ENCODE measurements at regions not wholly inside any gene's neighbourhood (a gene's known extent, or its start where the extent isn't known, plus 50 kb on each side); places are given as distances from the start of the nearest gene placed in this dataset.

GRCh38 chr17:47066841-47067682 lies 88.0 kb upstream of the RPRML start:
- H3K4me3 ChIP-seq (ENCODE audit: low read depth, low read length, poor library complexity, severe bottlenecking): peak overlapping the region; percentile 76
- peak overlapping the region; percentile 90 for H3K27ac ChIP-seq (ENCODE audit: low read depth, low read length, poor library complexity, severe bottlenecking)
- ChIA-PET POLR2A (ENCODE audit: low non-redundant PET) (no interaction called here), CTCF (no interaction called here)
- DNase-seq (ENCODE audit: low spot score): peak; percentile 87
- intact Hi-C loops (cut with micrococcal nuclease; ENCODE audit: unreplicated experiment): no loop called here
- H3K36me3 ChIP-seq (ENCODE audit: insufficient read depth, low read length, poor library complexity, severe bottlenecking): no peaks in the 10 kb centered on the region
- no peak for TF ChIP-seq EZH2 (IDR thresholded peaks at IDR 0.05; ENCODE audit: borderline replicate concordance, low read depth, low read length, poor library complexity, severe bottlenecking)
- no peak for TF ChIP-seq CTCF (conservative IDR thresholded peaks at IDR 0.05; ENCODE audit: low read depth, low read length)
- H3K9me3 ChIP-seq (ENCODE audit: low read depth, low read length, poor library complexity, severe bottlenecking): no peaks in the 10 kb centered on the region
- no peaks in the 10 kb centered on the region for H3K27me3 ChIP-seq (replicated peaks; ENCODE audit: insufficient read depth, low read depth, low read length, poor library complexity)
- H3K4me1 ChIP-seq (ENCODE audit: insufficient read depth, low read length, poor library complexity, severe bottlenecking): no peaks in the 10 kb centered on the region
- BruUV-seq (replicated peaks): TSS peak; percentile 85

GRCh38 chr17:47066095-47066494 lies 87.0 kb upstream of the RPRML start:
- intact Hi-C loops (cut with micrococcal nuclease; ENCODE audit: unreplicated experiment): no loop called here
- POLR2A ChIA-PET (ENCODE audit: low non-redundant PET): no interaction called here
- Histone ChIP-seq H3K27me3 (replicated peaks; ENCODE audit: insufficient read depth, low read depth, low read length, poor library complexity) (no peaks in the 10 kb centered on the region), H3K27ac (ENCODE audit: low read depth, low read length, poor library complexity, severe bottlenecking) (no peak overlapping the region), H3K36me3 (ENCODE audit: insufficient read depth, low read length, poor library complexity, severe bottlenecking) (no peaks in the 10 kb centered on the region), H3K4me3 (ENCODE audit: low read depth, low read length, poor library complexity, severe bottlenecking) (no peak overlapping the region), H3K9me3 (ENCODE audit: low read depth, low read length, poor library complexity, severe bottlenecking) (no peaks in the 10 kb centered on the region), H3K4me1 (ENCODE audit: insufficient read depth, low read length, poor library complexity, severe bottlenecking) (no peaks in the 10 kb centered on the region)
- no peak for DNase-seq (ENCODE audit: low spot score)
- CTCF ChIA-PET: no interaction called here
- TF ChIP-seq CTCF (conservative IDR thresholded peaks at IDR 0.05; ENCODE audit: low read depth, low read length): no peak
- no peak for TF ChIP-seq EZH2 (IDR thresholded peaks at IDR 0.05; ENCODE audit: borderline replicate concordance, low read depth, low read length, poor library complexity, severe bottlenecking)
- no TSS peak for BruUV-seq (replicated peaks)

GRCh38 chr17:47064684-47065083 lies 85.6 kb upstream of the RPRML start:
- DNase-seq (ENCODE audit: low spot score): no peak
- no peaks in the 10 kb centered on the region for H3K36me3 ChIP-seq (ENCODE audit: insufficient read depth, low read length, poor library complexity, severe bottlenecking)
- ChIA-PET POLR2A (ENCODE audit: low non-redundant PET) (no interaction called here), CTCF (no interaction called here)
- intact Hi-C loops (cut with micrococcal nuclease; ENCODE audit: unreplicated experiment): no loop called here
- H3K4me1 ChIP-seq (ENCODE audit: insufficient read depth, low read length, poor library complexity, severe bottlenecking): no peaks in the 10 kb centered on the region
- BruUV-seq (replicated peaks): no TSS peak
- TF ChIP-seq CTCF (conservative IDR thresholded peaks at IDR 0.05; ENCODE audit: low read depth, low read length): no peak
- TF ChIP-seq EZH2 (IDR thresholded peaks at IDR 0.05; ENCODE audit: borderline replicate concordance, low read depth, low read length, poor library complexity, severe bottlenecking): no peak
- H3K27ac ChIP-seq (ENCODE audit: low read depth, low read length, poor library complexity, severe bottlenecking): no peak overlapping the region
- no peaks in the 10 kb centered on the region for H3K27me3 ChIP-seq (replicated peaks; ENCODE audit: insufficient read depth, low read depth, low read length, poor library complexity)
- no peaks in the 10 kb centered on the region for H3K9me3 ChIP-seq (ENCODE audit: low read depth, low read length, poor library complexity, severe bottlenecking)
- H3K4me3 ChIP-seq (ENCODE audit: low read depth, low read length, poor library complexity, severe bottlenecking): no peak overlapping the region

Data from A673 (cell line).